ENCODE measurements at regions not wholly inside any gene's neighbourhood (a gene's known extent, or its start where the extent isn't known, plus 50 kb on each side); places are given as distances from the start of the nearest gene placed in this dataset.
"Not testable (repeated sequence)": the region's sequence is repeated elsewhere in the genome, so short reads cannot be mapped to it uniquely, and the experiment has no call there.

DNA sequence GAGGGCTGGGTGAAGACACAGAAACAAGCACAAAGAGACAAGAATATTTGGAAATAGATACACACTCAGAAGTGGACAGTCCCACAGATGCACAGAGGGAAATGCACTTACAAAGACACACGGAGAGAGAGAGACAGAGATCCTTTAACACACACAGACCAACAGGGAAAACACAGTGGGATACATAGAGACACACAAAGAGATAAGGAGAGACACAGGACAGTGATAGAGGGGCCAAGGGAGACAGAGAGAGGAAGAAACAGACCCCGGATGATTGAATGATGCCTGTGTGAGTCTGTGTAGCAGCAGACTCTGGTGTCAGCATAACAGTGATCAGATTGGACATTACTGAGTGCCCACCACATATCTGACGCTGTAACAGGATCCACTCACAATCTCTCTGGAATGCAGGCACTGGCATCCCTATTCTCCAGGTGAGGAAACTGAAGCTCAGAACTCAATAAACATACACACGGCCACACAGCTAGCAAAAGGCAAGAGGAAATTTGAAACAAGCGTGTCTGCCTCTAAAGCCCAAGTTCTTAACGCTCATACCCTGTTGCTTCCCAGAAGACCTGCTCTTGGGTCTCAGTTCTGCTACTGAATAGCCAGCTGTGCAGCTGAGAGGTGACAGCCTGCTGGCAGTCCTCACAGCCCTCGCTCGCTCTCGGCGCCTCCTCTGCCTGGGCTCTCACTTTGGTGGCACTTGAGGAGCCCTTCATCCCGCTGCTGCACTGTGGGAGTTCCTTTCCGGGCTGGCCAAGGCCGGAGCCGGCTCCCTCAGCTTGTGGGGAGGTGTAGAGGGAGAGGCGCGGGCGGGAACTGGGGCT is 186.3 kb upstream of the NLRP1 start:
- ATAC-seq, result no peak
- Histone ChIP-seq H3K4me3 (no peak overlapping the region), H3K27me3 (peaks cover 83% of the 10 kb centered on the region), H3K36me3 (no peaks in the 10 kb centered on the region), H3K9me3 (no peaks in the 10 kb centered on the region), H3K4me1 (no peaks in the 10 kb centered on the region), H3K27ac (no peak overlapping the region)
- 7 to 70% methylated on average over 4 to 6 of the region's 17 CpGs for WGBS, 2 donors (ENCODE audit: low coverage in 1 of 2)
- TF ChIP-seq EP300 (IDR thresholded peaks at IDR 0.05), result no peak
- TF ChIP-seq, protein P1, sequence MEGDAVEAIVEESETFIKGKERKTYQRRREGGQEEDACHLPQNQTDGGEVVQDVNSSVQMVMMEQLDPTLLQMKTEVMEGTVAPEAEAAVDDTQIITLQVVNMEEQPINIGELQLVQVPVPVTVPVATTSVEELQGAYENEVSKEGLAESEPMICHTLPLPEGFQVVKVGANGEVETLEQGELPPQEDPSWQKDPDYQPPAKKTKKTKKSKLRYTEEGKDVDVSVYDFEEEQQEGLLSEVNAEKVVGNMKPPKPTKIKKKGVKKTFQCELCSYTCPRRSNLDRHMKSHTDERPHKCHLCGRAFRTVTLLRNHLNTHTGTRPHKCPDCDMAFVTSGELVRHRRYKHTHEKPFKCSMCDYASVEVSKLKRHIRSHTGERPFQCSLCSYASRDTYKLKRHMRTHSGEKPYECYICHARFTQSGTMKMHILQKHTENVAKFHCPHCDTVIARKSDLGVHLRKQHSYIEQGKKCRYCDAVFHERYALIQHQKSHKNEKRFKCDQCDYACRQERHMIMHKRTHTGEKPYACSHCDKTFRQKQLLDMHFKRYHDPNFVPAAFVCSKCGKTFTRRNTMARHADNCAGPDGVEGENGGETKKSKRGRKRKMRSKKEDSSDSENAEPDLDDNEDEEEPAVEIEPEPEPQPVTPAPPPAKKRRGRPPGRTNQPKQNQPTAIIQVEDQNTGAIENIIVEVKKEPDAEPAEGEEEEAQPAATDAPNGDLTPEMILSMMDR (IDR thresholded peaks at IDR 0.05), result no peak
- TF ChIP-seq POLR2AphosphoS5 (IDR thresholded peaks at IDR 0.05), result no peak
- no peak for TF ChIP-seq POLR2A (IDR thresholded peaks at IDR 0.05)

DNA sequence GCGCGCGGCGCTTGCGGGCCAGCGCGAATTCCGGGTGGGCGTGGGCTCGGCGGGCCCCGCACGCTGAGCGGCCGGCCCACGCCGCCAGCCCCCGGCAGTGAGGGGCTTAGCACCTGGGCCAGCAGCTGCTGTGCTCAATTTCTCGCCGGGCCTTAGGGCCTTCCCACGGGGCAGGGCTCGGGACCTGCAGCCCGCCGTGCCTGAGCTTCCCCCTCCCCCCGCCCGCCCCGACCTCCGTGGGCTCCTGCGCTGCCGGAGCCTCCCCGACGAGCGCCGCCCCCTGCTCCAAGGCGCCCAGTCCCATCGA is 186.9 kb upstream of the NLRP1 start:
- not testable (repeated sequence) for H3K4me3 ChIP-seq

DNA sequence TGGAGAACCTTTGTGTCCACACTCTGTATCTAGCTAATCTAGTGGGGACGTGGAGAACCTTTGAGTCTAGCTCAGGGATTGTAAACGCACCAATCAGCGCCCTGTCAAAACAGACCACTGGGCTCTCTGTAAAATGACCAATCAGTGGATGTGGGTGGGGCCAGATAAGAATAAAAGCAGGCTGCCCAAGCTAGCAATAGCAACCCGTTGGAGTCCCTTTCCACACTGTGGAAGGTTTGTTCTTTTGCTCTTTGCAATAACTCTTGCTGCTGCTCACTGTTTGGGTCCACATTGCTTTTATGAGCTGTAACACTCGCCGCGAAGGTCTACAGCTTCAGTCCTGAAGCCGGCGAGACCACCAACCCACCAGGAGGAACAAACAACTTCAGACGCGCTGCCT is 187.7 kb upstream of the NLRP1 start:
- not testable (repeated sequence) for H3K27ac ChIP-seq, H3K9me3 ChIP-seq, ATAC-seq, H3K4me1 ChIP-seq, H3K36me3 ChIP-seq, H3K4me3 ChIP-seq
- H3K27me3 ChIP-seq, result peaks cover 69% of the 10 kb centered on the region
- 56% methylated on average over 1 of the region's 11 CpGs; no CpG with 5 or more reads in 1 of the 2 donors for WGBS, 2 donors (ENCODE audit: low coverage in 1 of 2)

More for the DNA sequence above, 186.9 kb upstream of the NLRP1 start:
- H3K9me3 ChIP-seq, ATAC-seq, H3K4me1 ChIP-seq, H3K36me3 ChIP-seq, H3K27ac ChIP-seq: not testable (repeated sequence)
- peaks cover 77% of the 10 kb centered on the region for H3K27me3 ChIP-seq
- WGBS, 2 donors (ENCODE audit: low coverage in 1 of 2), result no CpG with 5 or more reads among the region's 36 CpGs

DNA sequence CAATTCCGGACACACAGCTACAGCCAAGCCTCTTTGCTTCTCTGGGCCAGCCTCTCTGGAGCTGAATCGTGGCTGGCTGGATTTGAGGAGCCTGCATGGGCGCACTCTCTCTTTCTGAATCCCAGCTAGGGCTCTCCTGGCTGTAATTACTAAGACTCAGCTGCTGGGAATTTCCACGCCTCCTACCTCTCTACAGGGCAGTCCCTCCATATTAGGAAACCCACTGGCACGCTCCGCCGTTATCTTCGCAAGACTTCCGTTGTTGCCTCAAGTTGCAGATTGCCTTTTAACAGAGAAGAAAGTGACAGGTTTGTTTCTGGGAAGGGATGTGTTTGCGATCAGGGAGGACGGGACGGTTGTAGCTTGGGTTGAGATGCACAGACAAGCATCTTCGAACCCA is 188.4 kb upstream of the NLRP1 start:
- H3K27me3 ChIP-seq, result peaks cover 62% of the 10 kb centered on the region
- WGBS, 2 donors (ENCODE audit: low coverage in 1 of 2), result 62 to 86% methylated on average over 10 of the region's 13 CpGs
- H3K4me3 ChIP-seq, result no peak overlapping the region
- no peaks in the 10 kb centered on the region for H3K36me3 ChIP-seq
- TF ChIP-seq, protein P1 (IDR thresholded peaks at IDR 0.05), result no peak
- no peak for TF ChIP-seq POLR2A (IDR thresholded peaks at IDR 0.05)
- no peak for TF ChIP-seq POLR2AphosphoS5 (IDR thresholded peaks at IDR 0.05)
- no peak for TF ChIP-seq EP300 (IDR thresholded peaks at IDR 0.05)
- H3K9me3 ChIP-seq, result no peaks in the 10 kb centered on the region
- no peaks in the 10 kb centered on the region for H3K4me1 ChIP-seq
- H3K27ac ChIP-seq, result no peak overlapping the region
- no peak for ATAC-seq

DNA sequence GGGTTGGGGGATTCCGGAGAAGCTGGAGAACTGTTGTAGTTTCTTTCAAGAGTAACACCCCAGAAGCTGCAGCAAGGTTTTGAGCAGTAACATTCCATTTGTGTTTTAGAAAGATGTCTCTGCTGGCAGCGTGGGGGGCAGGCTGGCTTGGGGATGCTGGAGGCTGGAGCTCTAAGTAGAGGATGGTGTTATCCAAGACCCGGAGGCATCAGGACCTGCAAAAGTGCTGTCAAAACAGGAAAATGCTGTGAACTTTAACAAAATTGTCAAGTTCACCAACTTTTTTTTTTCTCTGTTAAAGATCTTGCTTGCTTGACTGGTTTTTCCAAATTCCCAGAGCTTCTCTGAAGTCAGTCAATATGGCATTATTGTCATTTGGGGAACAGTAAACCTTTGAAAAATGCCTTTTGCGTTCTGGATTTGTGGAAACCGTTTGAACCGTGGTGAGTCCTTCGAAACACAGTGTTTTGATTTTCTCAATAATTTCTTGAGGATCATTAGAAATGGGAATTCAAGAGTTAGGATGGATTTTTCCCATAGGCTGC is 189.6 kb upstream of the NLRP1 start:
- Histone ChIP-seq H3K36me3 (no peaks in the 10 kb centered on the region), H3K4me3 (no peak overlapping the region), H3K4me1 (no peaks in the 10 kb centered on the region), H3K9me3 (no peaks in the 10 kb centered on the region), H3K27ac (no peak overlapping the region), H3K27me3 (peaks cover 50% of the 10 kb centered on the region)
- WGBS, 2 donors (ENCODE audit: low coverage in 1 of 2), result 65 to 66% methylated on average over 6 of the region's 7 CpGs
- TF ChIP-seq POLR2AphosphoS5 (IDR thresholded peaks at IDR 0.05) (no peak), POLR2A (IDR thresholded peaks at IDR 0.05) (no peak), EP300 (IDR thresholded peaks at IDR 0.05) (no peak)
- TF ChIP-seq, protein P1 (IDR thresholded peaks at IDR 0.05), result no peak
- ATAC-seq, result no peak

DNA sequence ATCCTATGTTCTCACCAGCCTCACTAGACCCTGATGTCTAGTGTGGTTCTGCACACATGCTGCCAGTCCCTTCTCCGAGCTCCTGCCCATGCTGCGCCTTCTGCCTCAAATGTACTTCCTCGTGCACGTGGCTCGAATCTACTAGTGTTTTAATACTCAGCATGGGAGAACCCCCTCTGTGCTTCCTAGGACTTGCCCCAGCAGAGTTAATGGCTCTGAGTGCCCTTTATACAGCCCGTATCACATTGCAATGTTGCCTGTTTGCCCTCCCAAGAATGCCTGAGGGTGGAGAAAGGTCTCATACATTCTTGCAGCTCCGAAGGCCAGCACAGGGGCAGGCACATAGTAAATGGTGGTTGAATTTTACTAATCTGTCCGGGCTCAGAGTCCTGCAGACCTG is 190.8 kb upstream of the NLRP1 start:
- TF ChIP-seq, protein P1 (IDR thresholded peaks at IDR 0.05), result no peak
- TF ChIP-seq POLR2A (IDR thresholded peaks at IDR 0.05) (no peak), POLR2AphosphoS5 (IDR thresholded peaks at IDR 0.05) (no peak), EP300 (IDR thresholded peaks at IDR 0.05) (no peak)
- H3K4me3 ChIP-seq, result no peak overlapping the region
- WGBS, 2 donors (ENCODE audit: low coverage in 1 of 2), result 40 to 54% methylated on average over 1 to 8 of the region's 8 CpGs

More for the DNA sequence above, 190.8 kb upstream of the NLRP1 start:
- peaks cover 41% of the 10 kb centered on the region for H3K27me3 ChIP-seq
- no peak for ATAC-seq
- no peaks in the 10 kb centered on the region for H3K9me3 ChIP-seq
- H3K27ac ChIP-seq, result no peak overlapping the region
- H3K36me3 ChIP-seq, result no peaks in the 10 kb centered on the region
- H3K4me1 ChIP-seq, result no peaks in the 10 kb centered on the region

Measured in gastroesophageal sphincter (tissue), 4 donors.